ENCODE measurements at regions not wholly inside any gene's neighbourhood (a gene's known extent, or its start where the extent isn't known, plus 50 kb on each side); places are given as distances from the start of the nearest gene placed in this dataset.

- no peaks in the 10 kb centered on the region for H3K36me3 ChIP-seq (ENCODE audit: control insufficient read depth in 2 of 4, insufficient read depth in 4 of 4, low read length in 3 of 4)
- no peak overlapping the region for H3K56ac ChIP-seq (replicated peaks; ENCODE audit: insufficient read length, low read depth, low read length)
- no peak overlapping the region for H4K8ac ChIP-seq (ENCODE audit: extremely low read depth, insufficient read depth, low read length)
- no peak overlapping the region for H3K4me3 ChIP-seq (ENCODE audit: extremely low read depth in 1 of 4, insufficient read depth in 2 of 4, low read depth in 3 of 4, low read length in 4 of 4)
- DNase-seq (ENCODE audit: low read depth in 1 of 2, low spot score in 2 of 2): no peak
- H3K9ac ChIP-seq (replicated peaks in 1 of 4; ENCODE audit: extremely low read depth in 1 of 4, low read depth in 3 of 4, low read length in 3 of 4): no peak overlapping the region
- no peak overlapping the region for H3K23ac ChIP-seq (ENCODE audit: insufficient read length)
- no peak overlapping the region for H2AFZ ChIP-seq (ENCODE audit: low read length)
- no peaks in the 10 kb centered on the region for H3K27me3 ChIP-seq (replicated peaks in 1 of 4; ENCODE audit: control insufficient read depth in 3 of 4, extremely low read depth in 1 of 4, insufficient read depth in 3 of 4, low read length in 3 of 4)
- no peak overlapping the region for H3K4ac ChIP-seq (replicated peaks; ENCODE audit: insufficient read length, low read depth, low read length)
- no peaks in the 10 kb centered on the region; a peak in 1 of 7 replicates for H3K4me1 ChIP-seq (replicated peaks in 1 of 4; ENCODE audit: control insufficient read depth in 3 of 4, insufficient read depth in 4 of 4, low read length in 3 of 4)
- WGBS, 2 experiments (ENCODE audit: extremely low coverage in 1 of 2, insufficient coverage in 1 of 2, insufficient read length in 1 of 2, insufficient replicate concordance in 2 of 2, low coverage in 1 of 2, low lambda C conversion rate in 2 of 2, missing lambda C conversion rate in 1 of 2): 95% methylated on average over 4 of the region's 4 CpGs; no CpG with 5 or more reads in 1 of the 2 experiments
- no peaks in the 10 kb centered on the region for H3K9me3 ChIP-seq (ENCODE audit: insufficient read depth in 2 of 2, low read depth in 1 of 2, low read length in 1 of 2)
- no peak overlapping the region for H2AK5ac ChIP-seq (ENCODE audit: low read depth, low read length)
- ChIA-PET POLR2A (ENCODE audit: partially characterized antibody) (interaction anchor here (0.5 to 0.6 kb wide), 2 partner anchors 14 to 199 kb away, joined by 3 read pairs; no protein-coding TSS in a partner anchor), CTCF (ENCODE audit: partially characterized antibody) (interaction anchor here (0.9 to 1.2 kb wide), 3 partner anchors 18 to 139 kb away, joined by 3 to 4 read pairs (median 3); no protein-coding TSS in a partner anchor)
- no peak overlapping the region for H3K27ac ChIP-seq (ENCODE audit: low read depth, low read length)
- no peaks in the 10 kb centered on the region for H3K79me2 ChIP-seq (ENCODE audit: control insufficient read depth in 1 of 2, insufficient read depth in 2 of 2, low read length in 2 of 2)
- FAIRE-seq: no peak
- no peak overlapping the region for H2BK15ac ChIP-seq (ENCODE audit: low read length)
- H3K14ac ChIP-seq (ENCODE audit: insufficient read length): no peak overlapping the region
- H3K18ac ChIP-seq (ENCODE audit: extremely low read depth, low read length): no peak overlapping the region
- H2BK12ac ChIP-seq (ENCODE audit: low read depth, low read length): no peak overlapping the region
- H3K79me1 ChIP-seq (ENCODE audit: low read depth, low read length): no peaks in the 10 kb centered on the region
- no peaks in the 10 kb centered on the region for H4K20me1 ChIP-seq (replicated peaks in 1 of 2; ENCODE audit: control insufficient read depth in 1 of 2, insufficient read depth in 2 of 2, low read length in 2 of 2)
- H2BK20ac ChIP-seq (ENCODE audit: low read length): no peak overlapping the region
- H3K4me2 ChIP-seq (ENCODE audit: insufficient read depth in 1 of 2, low read depth in 2 of 2, low read length in 2 of 2): no peak overlapping the region
- H3K23me2 ChIP-seq (ENCODE audit: low read depth, low read length): no peaks in the 10 kb centered on the region
- no peak overlapping the region for H2BK120ac ChIP-seq (replicated peaks; ENCODE audit: low read depth, low read length)
- H4K91ac ChIP-seq (replicated peaks; ENCODE audit: insufficient read length, low read length): no peak overlapping the region
- H2BK5ac ChIP-seq (ENCODE audit: low read depth, low read length): no peak overlapping the region
- no peak overlapping the region for H4K5ac ChIP-seq (ENCODE audit: insufficient read length, low read depth, low read length)
- TF ChIP-seq SIX5 (IDR thresholded peaks at IDR 0.05; ENCODE audit: low read depth, low read length) (no peak), RBBP5 (IDR thresholded peaks at IDR 0.05; ENCODE audit: borderline replicate concordance, low read depth, low read length) (no peak), CBX8 (IDR thresholded peaks at IDR 0.05; ENCODE audit: borderline replicate concordance, low read depth, low read length) (no peak), HDAC2 (IDR thresholded peaks at IDR 0.05; ENCODE audit: borderline replicate concordance in 1 of 2, low read depth in 2 of 2, low read length in 2 of 2) (no peak), JUN (IDR thresholded peaks at IDR 0.05; ENCODE audit: low read depth, low read length) (no peak), EP300 (IDR thresholded peaks at IDR 0.05; ENCODE audit: borderline replicate concordance in 1 of 2, low read depth in 2 of 2, low read length in 2 of 2) (no peak), SP1 (IDR thresholded peaks at IDR 0.05; ENCODE audit: low read depth, low read length) (no peak)
Measured at GRCh38 chr5:169531631-169532030, 51.9 kb upstream of the SPDL1 start.

Measured in H1 (cell line).